ENCODE measurements at regions not wholly inside any gene's neighbourhood (a gene's known extent, or its start where the extent isn't known, plus 50 kb on each side); places are given as distances from the start of the nearest gene placed in this dataset.
"Not testable (repeated sequence)": the region's sequence is repeated elsewhere in the genome, so short reads cannot be mapped to it uniquely, and the experiment has no call there.

- intact Hi-C loops (cut with DNase I, micrococcal nuclease), result no loop called here
- Histone ChIP-seq H3K36me3 (ENCODE audit: low read depth) (no peaks in the 10 kb centered on the region), H3K9me3 (peaks cover 12% of the 10 kb centered on the region), H3K4me1 (ENCODE audit: low read depth) (no peaks in the 10 kb centered on the region), H3K4me3 (no peak overlapping the region)
- ATAC-seq (no peak), DNase-seq (no peak)
- TF ChIP-seq, protein P1, sequence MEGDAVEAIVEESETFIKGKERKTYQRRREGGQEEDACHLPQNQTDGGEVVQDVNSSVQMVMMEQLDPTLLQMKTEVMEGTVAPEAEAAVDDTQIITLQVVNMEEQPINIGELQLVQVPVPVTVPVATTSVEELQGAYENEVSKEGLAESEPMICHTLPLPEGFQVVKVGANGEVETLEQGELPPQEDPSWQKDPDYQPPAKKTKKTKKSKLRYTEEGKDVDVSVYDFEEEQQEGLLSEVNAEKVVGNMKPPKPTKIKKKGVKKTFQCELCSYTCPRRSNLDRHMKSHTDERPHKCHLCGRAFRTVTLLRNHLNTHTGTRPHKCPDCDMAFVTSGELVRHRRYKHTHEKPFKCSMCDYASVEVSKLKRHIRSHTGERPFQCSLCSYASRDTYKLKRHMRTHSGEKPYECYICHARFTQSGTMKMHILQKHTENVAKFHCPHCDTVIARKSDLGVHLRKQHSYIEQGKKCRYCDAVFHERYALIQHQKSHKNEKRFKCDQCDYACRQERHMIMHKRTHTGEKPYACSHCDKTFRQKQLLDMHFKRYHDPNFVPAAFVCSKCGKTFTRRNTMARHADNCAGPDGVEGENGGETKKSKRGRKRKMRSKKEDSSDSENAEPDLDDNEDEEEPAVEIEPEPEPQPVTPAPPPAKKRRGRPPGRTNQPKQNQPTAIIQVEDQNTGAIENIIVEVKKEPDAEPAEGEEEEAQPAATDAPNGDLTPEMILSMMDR (IDR thresholded peaks at IDR 0.05), result no peak
These were observed 727.6 kb upstream of the LUZP2 start for GRCh38 chr11:23769214-23769613.

- no peaks in the 10 kb centered on the region for H3K36me3 ChIP-seq (ENCODE audit: low read depth)
- TF ChIP-seq, protein P1 (IDR thresholded peaks at IDR 0.05), result no peak
- no peaks in the 10 kb centered on the region for H3K4me1 ChIP-seq (ENCODE audit: low read depth)
- H3K9me3 ChIP-seq, result peaks cover 12% of the 10 kb centered on the region
- H3K4me3 ChIP-seq, result no peak overlapping the region
- ATAC-seq (no peak), DNase-seq (no peak)
- intact Hi-C loops (cut with DNase I, micrococcal nuclease), result no loop called here
These were observed 724.8 kb upstream of the LUZP2 start for GRCh38 chr11:23772081-23772480.

DNA sequence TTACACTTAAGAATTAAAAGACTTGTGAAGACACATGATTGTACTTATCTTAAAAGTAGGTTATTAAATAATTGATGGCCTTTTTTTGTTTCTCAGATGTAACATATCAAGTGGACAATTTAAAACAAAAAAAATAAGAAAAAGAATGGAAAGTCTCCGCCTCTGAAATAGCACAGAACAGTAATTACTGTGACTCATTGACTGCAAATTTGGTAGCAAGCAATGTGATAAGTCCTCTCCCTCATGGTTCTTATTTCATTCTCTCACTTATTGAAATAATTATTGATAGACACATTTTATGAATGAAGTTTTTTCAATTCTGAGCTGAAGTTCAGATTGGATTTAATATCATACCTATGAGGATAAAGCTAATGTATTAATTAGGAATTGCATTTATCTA, 717.9 kb upstream of the LUZP2 start:
- no peaks in the 10 kb centered on the region for H3K4me1 ChIP-seq (ENCODE audit: low read depth)
- intact Hi-C loops (cut with DNase I, micrococcal nuclease), result no loop called here
- H3K9me3 ChIP-seq, result no peaks in the 10 kb centered on the region
- TF ChIP-seq, protein P1 (IDR thresholded peaks at IDR 0.05), result no peak
- H3K4me3 ChIP-seq, result no peak overlapping the region
- no peak for ATAC-seq
- DNase-seq, result no peak
- no peaks in the 10 kb centered on the region for H3K36me3 ChIP-seq (ENCODE audit: low read depth)

GRCh38 chr11:23780231-23780630, 716.6 kb upstream of the LUZP2 start:
- no peak for DNase-seq
- intact Hi-C loops (cut with DNase I, micrococcal nuclease), result no loop called here
- no peaks in the 10 kb centered on the region for H3K9me3 ChIP-seq
- H3K36me3 ChIP-seq (ENCODE audit: low read depth), result no peaks in the 10 kb centered on the region
- H3K4me1 ChIP-seq (ENCODE audit: low read depth), result no peaks in the 10 kb centered on the region
- TF ChIP-seq, protein P1 (IDR thresholded peaks at IDR 0.05), result no peak
- H3K4me3 ChIP-seq, result no peak overlapping the region
- no peak for ATAC-seq

GRCh38 chr11:23781803-23782560, 714.9 kb upstream of the LUZP2 start:
- no peak for DNase-seq
- Histone ChIP-seq H3K4me1 (ENCODE audit: low read depth) (peaks cover 9% of the 10 kb centered on the region), H3K4me3 (no peak overlapping the region), H3K36me3 (ENCODE audit: low read depth) (no peaks in the 10 kb centered on the region), H3K9me3 (no peaks in the 10 kb centered on the region)
- intact Hi-C loops (cut with DNase I, micrococcal nuclease), result no loop called here
- ATAC-seq, result no peak
- TF ChIP-seq, protein P1 (IDR thresholded peaks at IDR 0.05), result no peak

DNA sequence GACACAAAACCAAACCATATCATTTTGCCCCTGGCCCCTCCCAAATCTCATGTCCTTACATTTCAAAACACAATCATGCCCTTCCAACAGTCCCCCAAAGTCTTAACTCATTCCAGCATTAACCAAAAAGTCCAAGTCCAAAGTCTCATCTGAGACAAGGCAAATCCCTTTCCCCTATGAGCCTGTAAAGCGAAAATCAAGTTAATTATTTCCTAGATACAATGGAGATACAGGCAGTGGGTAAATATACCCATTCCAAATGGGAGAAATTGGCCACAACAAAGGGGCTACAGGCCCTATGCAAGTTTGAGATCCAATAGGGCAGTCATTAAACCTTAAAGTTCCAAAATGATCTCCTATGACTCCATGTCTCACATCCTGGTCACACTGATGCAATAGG, 709.9 kb upstream of the LUZP2 start:
- intact Hi-C loops (cut with DNase I, micrococcal nuclease); ATAC-seq; H3K4me3 ChIP-seq; H3K36me3 ChIP-seq (ENCODE audit: low read depth); H3K9me3 ChIP-seq; DNase-seq: not testable (repeated sequence)
- H3K4me1 ChIP-seq (ENCODE audit: low read depth), result peaks cover 35% of the 10 kb centered on the region
